ENCODE measurements at regions not wholly inside any gene's neighbourhood (a gene's known extent, or its start where the extent isn't known, plus 50 kb on each side); places are given as distances from the start of the nearest gene placed in this dataset.

- Histone ChIP-seq H3K27ac (no peak overlapping the region), H3K4me3 (no peak overlapping the region), H3K4me1 (no peaks in the 10 kb centered on the region), H3K27me3 (no peaks in the 10 kb centered on the region), H3K36me3 (no peaks in the 10 kb centered on the region), H3K9me3 (no peaks in the 10 kb centered on the region)
- TF ChIP-seq POLR2AphosphoS5 (IDR thresholded peaks at IDR 0.05; ENCODE audit: insufficient read depth in 1 of 2, low read depth in 1 of 2), result no peak
- TF ChIP-seq POLR2A (IDR thresholded peaks at IDR 0.05), result no peak
- TF ChIP-seq CTCF (IDR thresholded peaks at IDR 0.05), result no peak
- DNase-seq (ENCODE audit: extremely low spot score in 2 of 2), result no peak
- intact Hi-C loops (cut with DNase I), result no loop called here
Measured at GRCh38 chr4:116223040-116223732, 862.2 kb downstream of the TRAM1L1 start.

GRCh38 chr4:116217781-116218180, 867.6 kb downstream of the TRAM1L1 start:
- Histone ChIP-seq H3K27me3 (no peaks in the 10 kb centered on the region), H3K4me1 (no peaks in the 10 kb centered on the region), H3K27ac (no peak overlapping the region), H3K4me3 (no peak overlapping the region), H3K36me3 (no peaks in the 10 kb centered on the region), H3K9me3 (no peaks in the 10 kb centered on the region)
- intact Hi-C loops (cut with DNase I), result no loop called here
- no peak for TF ChIP-seq POLR2AphosphoS5 (IDR thresholded peaks at IDR 0.05; ENCODE audit: insufficient read depth in 1 of 2, low read depth in 1 of 2)
- no peak for TF ChIP-seq POLR2A (IDR thresholded peaks at IDR 0.05)
- TF ChIP-seq CTCF (IDR thresholded peaks at IDR 0.05), result no peak
- DNase-seq (ENCODE audit: extremely low spot score in 2 of 2), result no peak

- Histone ChIP-seq H3K36me3 (no peaks in the 10 kb centered on the region), H3K27ac (no peak overlapping the region), H3K27me3 (no peaks in the 10 kb centered on the region), H3K4me3 (no peak overlapping the region), H3K4me1 (no peaks in the 10 kb centered on the region), H3K9me3 (no peaks in the 10 kb centered on the region)
- no peak for DNase-seq (ENCODE audit: extremely low spot score in 2 of 2)
- no peak for TF ChIP-seq POLR2AphosphoS5 (IDR thresholded peaks at IDR 0.05; ENCODE audit: insufficient read depth in 1 of 2, low read depth in 1 of 2)
- no peak for TF ChIP-seq POLR2A (IDR thresholded peaks at IDR 0.05)
- no peak for TF ChIP-seq CTCF (IDR thresholded peaks at IDR 0.05)
- intact Hi-C loops (cut with DNase I), result no loop called here
Measured at GRCh38 chr4:116215622-116216021, 869.8 kb downstream of the TRAM1L1 start.

GRCh38 chr4:116202524-116202923, 882.9 kb downstream of the TRAM1L1 start:
- no peaks in the 10 kb centered on the region for H3K27me3 ChIP-seq
- H3K9me3 ChIP-seq, result no peaks in the 10 kb centered on the region
- TF ChIP-seq CTCF (IDR thresholded peaks at IDR 0.05), result no peak
- no peak for TF ChIP-seq POLR2AphosphoS5 (IDR thresholded peaks at IDR 0.05; ENCODE audit: insufficient read depth in 1 of 2, low read depth in 1 of 2)
- no peak for TF ChIP-seq POLR2A (IDR thresholded peaks at IDR 0.05)
- no peak overlapping the region for H3K4me3 ChIP-seq
- intact Hi-C loops (cut with DNase I), result no loop called here
- no peaks in the 10 kb centered on the region for H3K4me1 ChIP-seq
- DNase-seq (ENCODE audit: extremely low spot score in 2 of 2), result no peak
- no peak overlapping the region for H3K27ac ChIP-seq
- no peaks in the 10 kb centered on the region for H3K36me3 ChIP-seq

GRCh38 chr4:116197317-116197809, 888.0 kb downstream of the TRAM1L1 start:
- no peak for TF ChIP-seq POLR2AphosphoS5 (IDR thresholded peaks at IDR 0.05; ENCODE audit: insufficient read depth in 1 of 2, low read depth in 1 of 2)
- TF ChIP-seq POLR2A (IDR thresholded peaks at IDR 0.05), result no peak
- no peak for TF ChIP-seq CTCF (IDR thresholded peaks at IDR 0.05)
- no peaks in the 10 kb centered on the region for H3K4me1 ChIP-seq
- H3K36me3 ChIP-seq, result no peaks in the 10 kb centered on the region
- H3K9me3 ChIP-seq, result no peaks in the 10 kb centered on the region
- H3K4me3 ChIP-seq, result no peak overlapping the region
- intact Hi-C loops (cut with DNase I), result no loop called here
- H3K27me3 ChIP-seq, result no peaks in the 10 kb centered on the region
- no peak overlapping the region for H3K27ac ChIP-seq
- no peak for DNase-seq (ENCODE audit: extremely low spot score in 2 of 2)

Measured in vagina (tissue), 2 donors.